GM23338 (cell line): ENCODE measurements at regions not wholly inside any gene's neighbourhood (a gene's known extent, or its start where the extent isn't known, plus 50 kb on each side); places are given as distances from the start of the nearest gene placed in this dataset.

Experiments used
- ATAC-seq: fragments of 200-7000 bp; cut with Tn5 transposase; 3 replicates; pipeline ENCODE4 v1.9.1; 2020
- DNase-seq: peaks from one replicate; pipeline ENCODE4 v3.0.0-alpha.2; 2015; ENCODE audit warnings: low spot score
- H2AFZ ChIP-seq: fragments of 200-600 bp; sonication (generic); 2 replicates; pipeline ENCODE4 v1.8.0; 2016; ENCODE audit warnings: antibody characterized with exemption, mild to moderate bottlenecking, moderate library complexity
- H3F3A ChIP-seq: fragments of 200-600 bp; sonication (generic); replicated peaks from 2 replicates; pipeline ENCODE4 v1.8.0; 2017; ENCODE audit warnings: antibody characterized with exemption, mixed run types, low read depth
- H3K27ac ChIP-seq: fragments of 200-600 bp; sonication (generic); 2 replicates; pipeline ENCODE4 v1.6.1; 2016; ENCODE audit warnings: low read depth
- H3K27me3 ChIP-seq: fragments of 200-600 bp; sonication (generic); 2 replicates; pipeline ENCODE4 v1.8.0; 2016; ENCODE audit warnings: mild to moderate bottlenecking, mixed run types, moderate library complexity; ENCODE audit not compliant: insufficient read depth
- H3K36me3 ChIP-seq: fragments of 200-600 bp; sonication (generic); 2 replicates; pipeline ENCODE4 v1.8.0; 2016; ENCODE audit warnings: mild to moderate bottlenecking; ENCODE audit not compliant: insufficient read depth
- H3K4me1 ChIP-seq: fragments of 200-600 bp; sonication (generic); 2 replicates; pipeline ENCODE4 v1.8.0; 2016; ENCODE audit warnings: mild to moderate bottlenecking, moderate library complexity; ENCODE audit not compliant: insufficient read depth
- H3K4me2 ChIP-seq: fragments of 200-600 bp; sonication (generic); 2 replicates; pipeline ENCODE4 v1.7.1; 2017; ENCODE audit warnings: mixed run types
- H3K4me3 ChIP-seq: fragments of 200-600 bp; sonication (generic); 2 replicates; pipeline ENCODE4 v1.6.1; 2016; ENCODE audit warnings: mixed run types
- H3K79me2 ChIP-seq: fragments of 200-600 bp; sonication (generic); replicated peaks from 2 replicates; pipeline ENCODE4 v1.8.0; 2017; ENCODE audit warnings: mild to moderate bottlenecking; ENCODE audit not compliant: insufficient read depth
- H3K9me2 ChIP-seq: fragments of 200-600 bp; sonication (generic); 2 replicates; pipeline ENCODE4 v1.8.0; 2017; ENCODE audit not compliant: insufficient read depth
- H4K20me1 ChIP-seq: fragments of 200-600 bp; sonication (generic); replicated peaks from 2 replicates; pipeline ENCODE4 v1.8.0; 2017; ENCODE audit warnings: mild to moderate bottlenecking; ENCODE audit not compliant: insufficient read depth
- H3K27ac Mint-ChIP-seq: 2 replicates; pipeline ENCODE4 v1.8.0; 2020; ENCODE audit warnings: inconsistent platforms, mild to moderate bottlenecking, moderate library complexity, mixed read lengths
- H3K27me3 Mint-ChIP-seq: 3 replicates; pipeline ENCODE4 v1.8.0; 2022; ENCODE audit warnings: low read depth, mild to moderate bottlenecking, moderate library complexity, mixed read lengths, inconsistent platforms; ENCODE audit not compliant: insufficient read depth, poor library complexity
- H3K36me3 Mint-ChIP-seq: 3 replicates; pipeline ENCODE4 v1.8.0; 2021; ENCODE audit warnings: low read depth, mild to moderate bottlenecking, inconsistent platforms, moderate library complexity, mixed read lengths
- H3K4me1 Mint-ChIP-seq: 3 replicates; pipeline ENCODE4 v1.8.0; 2020; ENCODE audit warnings: mild to moderate bottlenecking, inconsistent platforms, mixed read lengths
- H3K4me3 Mint-ChIP-seq: 3 replicates; pipeline ENCODE4 v1.8.0; 2021; ENCODE audit warnings: moderate library complexity, mild to moderate bottlenecking, inconsistent platforms, mixed read lengths
- H3K9me3 Mint-ChIP-seq: 3 replicates; pipeline ENCODE4 v1.8.0; 2020; ENCODE audit warnings: moderate library complexity, mild to moderate bottlenecking, inconsistent platforms, mixed read lengths
- CREB1 ChIP-seq: fragments of 250-450 bp; sonication (Bioruptor Pico); IDR thresholded peaks from 2 replicates; pipeline ENCODE4 v1.5.0; 2020; ENCODE audit warnings: low read depth, mild to moderate bottlenecking, moderate library complexity
- EZH2 ChIP-seq: fragments of 200-600 bp; sonication (generic); IDR thresholded peaks from one replicate; pipeline ENCODE4 v1.8.0; 2017; ENCODE audit warnings: antibody characterized with exemption, mild to moderate bottlenecking, low read depth; ENCODE audit not compliant: unreplicated experiment
- EZH2phosphoT487 ChIP-seq: fragments of 200-600 bp; sonication (generic); IDR thresholded peaks from one replicate; pipeline ENCODE4 v1.8.1; 2018; ENCODE audit warnings: antibody characterized with exemption; ENCODE audit not compliant: unreplicated experiment
- JUNB ChIP-seq: IDR thresholded peaks from one replicate; pipeline ENCODE4 v1.6.1; 2016; ENCODE audit warnings: antibody characterized with exemption; ENCODE audit not compliant: unreplicated experiment
- POLR2AphosphoS5 ChIP-seq: IDR thresholded peaks from 2 replicates; pipeline ENCODE4 v1.6.1; 2016; ENCODE audit warnings: antibody characterized with exemption, low read depth
- ZNF114 ChIP-seq: fragments of 250-450 bp; sonication (Bioruptor Pico); IDR thresholded peaks from 2 replicates; pipeline ENCODE4 v1.5.0; 2020; ENCODE audit warnings: mild to moderate bottlenecking, moderate library complexity
- TF ChIP-seq, protein P1 (sequence below): fragments of 250-450 bp; sonication (Bioruptor Pico); IDR thresholded peaks from 2 replicates; pipeline ENCODE4 v1.5.0; 2020; ENCODE audit warnings: mild to moderate bottlenecking, moderate library complexity
- TF ChIP-seq, protein P2 (sequence below): IDR thresholded peaks from 2 replicates; pipeline ENCODE4 v1.6.1; 2016; ENCODE audit warnings: antibody characterized with exemption
- TF ChIP-seq, protein P3 (sequence below), 2 experiments: fragments of 200-600 bp in 1 of 2; sonication (generic) in 1 of 2; conservative IDR thresholded peaks; 2 replicates each; pipeline versions ENCODE4 v1.5.1 to v1.6.1; 2016 to 2017; ENCODE audit warnings: antibody characterized with exemption in 2 of 2, low read depth in 2 of 2, mild to moderate bottlenecking in 2 of 2, moderate library complexity in 1 of 2

DNA sequence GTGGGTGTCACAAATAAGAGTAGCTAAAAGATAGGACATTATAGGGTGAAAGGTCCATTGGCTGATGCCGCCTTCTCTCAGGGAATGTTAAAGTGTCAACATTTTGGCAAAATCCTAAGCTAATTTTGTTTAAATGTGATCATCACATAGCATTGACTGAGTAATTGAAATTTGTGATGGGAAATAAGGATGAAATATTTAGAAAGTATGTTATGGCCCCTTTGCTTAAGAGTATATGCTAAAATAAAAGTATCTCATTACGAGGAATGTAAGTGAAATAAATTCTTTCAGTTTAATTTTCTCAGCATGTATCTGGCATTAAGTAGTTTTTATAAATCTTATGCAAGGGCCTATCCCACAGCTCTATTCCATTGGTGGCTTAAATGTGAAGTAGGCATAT is 229.2 kb downstream of the PRL start (continued):
- TF ChIP-seq, protein P1, sequence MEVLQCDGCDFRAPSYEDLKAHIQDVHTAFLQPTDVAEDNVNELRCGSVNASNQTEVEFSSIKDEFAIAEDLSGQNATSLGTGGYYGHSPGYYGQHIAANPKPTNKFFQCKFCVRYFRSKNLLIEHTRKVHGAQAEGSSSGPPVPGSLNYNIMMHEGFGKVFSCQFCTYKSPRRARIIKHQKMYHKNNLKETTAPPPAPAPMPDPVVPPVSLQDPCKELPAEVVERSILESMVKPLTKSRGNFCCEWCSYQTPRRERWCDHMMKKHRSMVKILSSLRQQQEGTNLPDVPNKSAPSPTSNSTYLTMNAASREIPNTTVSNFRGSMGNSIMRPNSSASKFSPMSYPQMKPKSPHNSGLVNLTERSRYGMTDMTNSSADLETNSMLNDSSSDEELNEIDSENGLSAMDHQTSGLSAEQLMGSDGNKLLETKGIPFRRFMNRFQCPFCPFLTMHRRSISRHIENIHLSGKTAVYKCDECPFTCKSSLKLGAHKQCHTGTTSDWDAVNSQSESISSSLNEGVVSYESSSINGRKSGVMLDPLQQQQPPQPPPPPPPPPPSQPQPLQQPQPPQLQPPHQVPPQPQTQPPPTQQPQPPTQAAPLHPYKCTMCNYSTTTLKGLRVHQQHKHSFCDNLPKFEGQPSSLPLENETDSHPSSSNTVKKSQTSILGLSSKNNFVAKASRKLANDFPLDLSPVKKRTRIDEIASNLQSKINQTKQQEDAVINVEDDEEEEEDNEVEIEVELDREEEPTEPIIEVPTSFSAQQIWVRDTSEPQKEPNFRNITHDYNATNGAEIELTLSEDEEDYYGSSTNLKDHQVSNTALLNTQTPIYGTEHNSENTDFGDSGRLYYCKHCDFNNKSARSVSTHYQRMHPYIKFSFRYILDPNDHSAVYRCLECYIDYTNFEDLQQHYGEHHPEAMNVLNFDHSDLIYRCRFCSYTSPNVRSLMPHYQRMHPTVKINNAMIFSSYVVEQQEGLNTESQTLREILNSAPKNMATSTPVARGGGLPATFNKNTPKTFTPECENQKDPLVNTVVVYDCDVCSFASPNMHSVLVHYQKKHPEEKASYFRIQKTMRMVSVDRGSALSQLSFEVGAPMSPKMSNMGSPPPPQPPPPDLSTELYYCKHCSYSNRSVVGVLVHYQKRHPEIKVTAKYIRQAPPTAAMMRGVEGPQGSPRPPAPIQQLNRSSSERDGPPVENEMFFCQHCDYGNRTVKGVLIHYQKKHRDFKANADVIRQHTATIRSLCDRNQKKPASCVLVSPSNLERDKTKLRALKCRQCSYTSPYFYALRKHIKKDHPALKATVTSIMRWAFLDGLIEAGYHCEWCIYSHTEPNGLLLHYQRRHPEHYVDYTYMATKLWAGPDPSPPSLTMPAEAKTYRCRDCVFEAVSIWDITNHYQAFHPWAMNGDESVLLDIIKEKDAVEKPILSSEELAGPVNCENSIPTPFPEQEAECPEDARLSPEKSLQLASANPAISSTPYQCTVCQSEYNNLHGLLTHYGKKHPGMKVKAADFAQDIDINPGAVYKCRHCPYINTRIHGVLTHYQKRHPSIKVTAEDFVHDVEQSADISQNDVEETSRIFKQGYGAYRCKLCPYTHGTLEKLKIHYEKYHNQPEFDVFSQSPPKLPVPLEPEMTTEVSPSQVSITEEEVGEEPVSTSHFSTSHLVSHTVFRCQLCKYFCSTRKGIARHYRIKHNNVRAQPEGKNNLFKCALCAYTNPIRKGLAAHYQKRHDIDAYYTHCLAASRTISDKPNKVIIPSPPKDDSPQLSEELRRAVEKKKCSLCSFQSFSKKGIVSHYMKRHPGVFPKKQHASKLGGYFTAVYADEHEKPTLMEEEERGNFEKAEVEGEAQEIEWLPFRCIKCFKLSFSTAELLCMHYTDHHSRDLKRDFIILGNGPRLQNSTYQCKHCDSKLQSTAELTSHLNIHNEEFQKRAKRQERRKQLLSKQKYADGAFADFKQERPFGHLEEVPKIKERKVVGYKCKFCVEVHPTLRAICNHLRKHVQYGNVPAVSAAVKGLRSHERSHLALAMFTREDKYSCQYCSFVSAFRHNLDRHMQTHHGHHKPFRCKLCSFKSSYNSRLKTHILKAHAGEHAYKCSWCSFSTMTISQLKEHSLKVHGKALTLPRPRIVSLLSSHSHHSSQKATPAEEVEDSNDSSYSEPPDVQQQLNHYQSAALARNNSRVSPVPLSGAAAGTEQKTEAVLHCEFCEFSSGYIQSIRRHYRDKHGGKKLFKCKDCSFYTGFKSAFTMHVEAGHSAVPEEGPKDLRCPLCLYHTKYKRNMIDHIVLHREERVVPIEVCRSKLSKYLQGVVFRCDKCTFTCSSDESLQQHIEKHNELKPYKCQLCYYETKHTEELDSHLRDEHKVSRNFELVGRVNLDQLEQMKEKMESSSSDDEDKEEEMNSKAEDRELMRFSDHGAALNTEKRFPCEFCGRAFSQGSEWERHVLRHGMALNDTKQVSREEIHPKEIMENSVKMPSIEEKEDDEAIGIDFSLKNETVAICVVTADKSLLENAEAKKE (CRISPR knock-in tag): no peak
- TF ChIP-seq, protein P2, sequence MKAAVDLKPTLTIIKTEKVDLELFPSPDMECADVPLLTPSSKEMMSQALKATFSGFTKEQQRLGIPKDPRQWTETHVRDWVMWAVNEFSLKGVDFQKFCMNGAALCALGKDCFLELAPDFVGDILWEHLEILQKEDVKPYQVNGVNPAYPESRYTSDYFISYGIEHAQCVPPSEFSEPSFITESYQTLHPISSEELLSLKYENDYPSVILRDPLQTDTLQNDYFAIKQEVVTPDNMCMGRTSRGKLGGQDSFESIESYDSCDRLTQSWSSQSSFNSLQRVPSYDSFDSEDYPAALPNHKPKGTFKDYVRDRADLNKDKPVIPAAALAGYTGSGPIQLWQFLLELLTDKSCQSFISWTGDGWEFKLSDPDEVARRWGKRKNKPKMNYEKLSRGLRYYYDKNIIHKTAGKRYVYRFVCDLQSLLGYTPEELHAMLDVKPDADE: no peak
- no peak for TF ChIP-seq CREB1 (CRISPR knock-in tag)
- TF ChIP-seq ZNF114 (CRISPR knock-in tag): no peak

DNA sequence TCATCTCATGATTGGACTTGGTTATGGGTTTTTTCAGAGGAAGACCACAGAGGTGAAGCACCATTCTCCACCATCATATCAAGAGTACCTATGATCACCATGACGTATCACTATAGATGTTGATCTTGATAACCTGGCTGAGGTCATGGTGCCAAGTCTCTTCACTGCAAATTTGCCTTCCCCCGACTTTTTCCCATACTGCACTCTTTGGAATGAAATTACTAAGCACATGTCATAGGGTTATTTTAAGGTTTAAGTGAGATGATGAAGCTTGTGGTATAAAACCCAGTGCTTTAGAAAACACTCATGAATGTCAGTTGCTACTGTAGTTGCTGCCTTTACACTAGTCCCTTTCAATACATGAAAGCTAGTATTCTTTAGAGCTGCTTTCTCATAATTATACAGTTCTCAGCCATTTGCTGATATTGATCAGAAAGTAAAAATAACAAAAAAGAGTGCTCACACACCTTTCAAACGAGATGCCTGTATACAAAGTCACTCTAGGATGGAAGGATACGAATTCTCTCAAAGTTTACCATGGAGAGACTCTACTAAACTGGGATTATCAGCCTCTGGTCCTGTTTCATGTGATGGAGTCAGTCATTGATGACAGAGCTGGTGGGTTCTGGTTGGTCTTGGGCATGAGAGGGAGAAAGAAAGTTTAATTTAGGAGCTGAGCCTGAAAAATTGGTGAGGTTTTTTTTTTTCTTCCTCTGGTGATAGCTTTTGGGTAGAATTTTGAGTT is 228.1 kb downstream of the PRL start:
- Mint-ChIP-seq H3K36me3 (peaks cover 12% of the 10 kb centered on the region; the same call in 2 of the 3 replicates), H3K27ac (peak overlapping the region; percentile 16), H3K27me3 (no peaks in the 10 kb centered on the region), H3K9me3 (no peaks in the 10 kb centered on the region), H3K4me3 (no peak overlapping the region), H3K4me1 (peaks cover 33% of the 10 kb centered on the region)
- H3K9me2 ChIP-seq: no peaks in the 10 kb centered on the region
- H4K20me1 ChIP-seq: no peaks in the 10 kb centered on the region
- H3K4me2 ChIP-seq: no peak overlapping the region
- H3K36me3 ChIP-seq: no peaks in the 10 kb centered on the region
- peaks cover 16% of the 10 kb centered on the region for H3K4me1 ChIP-seq
- no peak for ATAC-seq
- H2AFZ ChIP-seq: no peak overlapping the region
- DNase-seq: no peak
- H3K27ac ChIP-seq: no peak overlapping the region
- peaks cover 3% of the 10 kb centered on the region; the same call in 1 of the 2 replicates for H3K79me2 ChIP-seq
- no peaks in the 10 kb centered on the region for H3F3A ChIP-seq
- H3K4me3 ChIP-seq: no peak overlapping the region
- H3K27me3 ChIP-seq: no peaks in the 10 kb centered on the region
- TF ChIP-seq EZH2phosphoT487 (no peak), POLR2AphosphoS5 (no peak), CREB1 (CRISPR knock-in tag) (no peak), EZH2 (no peak), JUNB (no peak)
- TF ChIP-seq, protein P3, sequence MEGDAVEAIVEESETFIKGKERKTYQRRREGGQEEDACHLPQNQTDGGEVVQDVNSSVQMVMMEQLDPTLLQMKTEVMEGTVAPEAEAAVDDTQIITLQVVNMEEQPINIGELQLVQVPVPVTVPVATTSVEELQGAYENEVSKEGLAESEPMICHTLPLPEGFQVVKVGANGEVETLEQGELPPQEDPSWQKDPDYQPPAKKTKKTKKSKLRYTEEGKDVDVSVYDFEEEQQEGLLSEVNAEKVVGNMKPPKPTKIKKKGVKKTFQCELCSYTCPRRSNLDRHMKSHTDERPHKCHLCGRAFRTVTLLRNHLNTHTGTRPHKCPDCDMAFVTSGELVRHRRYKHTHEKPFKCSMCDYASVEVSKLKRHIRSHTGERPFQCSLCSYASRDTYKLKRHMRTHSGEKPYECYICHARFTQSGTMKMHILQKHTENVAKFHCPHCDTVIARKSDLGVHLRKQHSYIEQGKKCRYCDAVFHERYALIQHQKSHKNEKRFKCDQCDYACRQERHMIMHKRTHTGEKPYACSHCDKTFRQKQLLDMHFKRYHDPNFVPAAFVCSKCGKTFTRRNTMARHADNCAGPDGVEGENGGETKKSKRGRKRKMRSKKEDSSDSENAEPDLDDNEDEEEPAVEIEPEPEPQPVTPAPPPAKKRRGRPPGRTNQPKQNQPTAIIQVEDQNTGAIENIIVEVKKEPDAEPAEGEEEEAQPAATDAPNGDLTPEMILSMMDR (conservative IDR thresholded peaks at IDR 0.05; ENCODE audit: low read depth in 2 of 2): no peak
